H9 (cell line): ENCODE measurements at regions not wholly inside any gene's neighbourhood (a gene's known extent, or its start where the extent isn't known, plus 50 kb on each side); places are given as distances from the start of the nearest gene placed in this dataset.

Source experiments
- DNase-seq: peaks from one replicate; pipeline ENCODE4 v3.0.0-alpha.2; 2017
- H2AFZ ChIP-seq: one replicate; pipeline ENCODE4 v1.6.1; 2013; ENCODE audit warnings: mild to moderate bottlenecking, low read length, control low read depth, moderate library complexity
- H2AK5ac ChIP-seq: 2 replicates; pipeline ENCODE4 v1.6.1; 2013; ENCODE audit warnings: low read length, control low read depth, mixed read lengths; ENCODE audit not compliant: insufficient read length
- H2BK120ac ChIP-seq: one replicate; pipeline ENCODE4 v1.6.1; 2013; ENCODE audit warnings: low read depth, mild to moderate bottlenecking, low read length, control low read depth, inconsistent platforms; ENCODE audit not compliant: poor library complexity, severe bottlenecking
- H2BK12ac ChIP-seq: 2 replicates; pipeline ENCODE4 v1.6.1; 2013; ENCODE audit warnings: low read length, control low read depth, mixed read lengths, low read depth; ENCODE audit not compliant: insufficient read length
- H2BK15ac ChIP-seq: 2 replicates; pipeline ENCODE4 v1.6.1; 2013; ENCODE audit warnings: low read depth, low read length, control low read depth
- H2BK20ac ChIP-seq: one replicate; pipeline ENCODE4 v1.6.1; 2013; ENCODE audit warnings: low read depth, mild to moderate bottlenecking, low read length, control low read depth, inconsistent platforms; ENCODE audit not compliant: poor library complexity, severe bottlenecking
- H2BK5ac ChIP-seq: 2 replicates; pipeline ENCODE4 v1.6.1; 2013; ENCODE audit warnings: low read length, control low read depth, mixed read lengths; ENCODE audit not compliant: insufficient read length
- H3K14ac ChIP-seq: 2 replicates; pipeline ENCODE4 v1.6.1; 2013; ENCODE audit warnings: low read length, control low read depth; ENCODE audit not compliant: insufficient read depth
- H3K18ac ChIP-seq: 2 replicates; pipeline ENCODE4 v1.6.1; 2013; ENCODE audit warnings: low read depth, mild to moderate bottlenecking, mixed read lengths, low read length, control low read depth; ENCODE audit not compliant: insufficient read length
- H3K23ac ChIP-seq: 2 replicates; pipeline ENCODE4 v1.6.1; 2013; ENCODE audit warnings: low read length, control low read depth, mixed read lengths, low read depth; ENCODE audit not compliant: insufficient read length
- H3K23me2 ChIP-seq: 2 replicates; pipeline ENCODE4 v1.6.1; 2013; ENCODE audit warnings: low read depth, mild to moderate bottlenecking, mixed read lengths, low read length, control low read depth; ENCODE audit not compliant: insufficient read length, poor library complexity, severe bottlenecking
- H3K27ac ChIP-seq: 2 replicates; pipeline ENCODE4 v1.5.1; 2013; ENCODE audit warnings: low read length, control low read depth, mixed read lengths, low read depth; ENCODE audit not compliant: insufficient read length
- H3K27me3 ChIP-seq: 2 replicates; pipeline ENCODE4 v1.6.1; 2013; ENCODE audit warnings: low read length, control low read depth, inconsistent platforms; ENCODE audit not compliant: insufficient read depth
- H3K4ac ChIP-seq: 2 replicates; pipeline ENCODE4 v1.6.1; 2013; ENCODE audit warnings: low read depth, mild to moderate bottlenecking, control low read depth, inconsistent platforms, low read length, moderate library complexity
- H3K4me1 ChIP-seq: 2 replicates; pipeline ENCODE4 v1.6.1; 2013; ENCODE audit warnings: low read length, control low read depth, inconsistent platforms; ENCODE audit not compliant: insufficient read depth
- H3K4me2 ChIP-seq: 2 replicates; pipeline ENCODE4 v1.6.1; 2013; ENCODE audit warnings: low read length, control low read depth, mixed read lengths; ENCODE audit not compliant: insufficient read length, insufficient read depth
- H3K56ac ChIP-seq: 2 replicates; pipeline ENCODE4 v1.6.1; 2013; ENCODE audit warnings: low read depth, mild to moderate bottlenecking, mixed read lengths, low read length, control low read depth; ENCODE audit not compliant: insufficient read length
- H3K79me1 ChIP-seq: 2 replicates; pipeline ENCODE4 v1.6.1; 2013; ENCODE audit warnings: low read depth, mild to moderate bottlenecking, moderate library complexity, low read length, control low read depth, inconsistent platforms; ENCODE audit not compliant: insufficient read depth, poor library complexity, severe bottlenecking
- H3K79me2 ChIP-seq: 2 replicates; pipeline ENCODE4 v1.6.1; 2013; ENCODE audit warnings: low read length, control low read depth, inconsistent platforms; ENCODE audit not compliant: insufficient read depth
- H3K9ac ChIP-seq: 2 replicates; pipeline ENCODE4 v1.6.1; 2013; ENCODE audit warnings: low read length, control low read depth, mixed read lengths; ENCODE audit not compliant: insufficient read length; ENCODE audit errors: extremely low read depth
- H3K9me3 ChIP-seq: one replicate; pipeline ENCODE4 v1.6.1; 2013; ENCODE audit warnings: low read depth, low read length, inconsistent platforms; ENCODE audit not compliant: control insufficient read depth
- H3T11ph ChIP-seq: one replicate; pipeline ENCODE4 v1.6.1; 2013; ENCODE audit warnings: mild to moderate bottlenecking, low read length, control low read depth, inconsistent platforms
- H4K20me1 ChIP-seq: one replicate; pipeline ENCODE4 v1.6.1; 2013; ENCODE audit not compliant: control insufficient read depth, insufficient read length, insufficient read depth
- H4K5ac ChIP-seq: 2 replicates; pipeline ENCODE4 v1.6.1; 2013; ENCODE audit warnings: low read depth, mild to moderate bottlenecking, mixed read lengths, low read length, control low read depth; ENCODE audit not compliant: insufficient read length
- H4K8ac ChIP-seq: replicated peaks from 2 replicates; pipeline ENCODE4 v1.6.1; 2013; ENCODE audit warnings: low read length, control low read depth, mixed read lengths, low read depth; ENCODE audit not compliant: insufficient read length
- H4K91ac ChIP-seq: 2 replicates; pipeline ENCODE4 v1.6.1; 2013; ENCODE audit warnings: low read depth, mild to moderate bottlenecking, moderate library complexity, mixed read lengths, low read length, control low read depth; ENCODE audit not compliant: insufficient read length
- H3K27ac Mint-ChIP-seq, 3 experiments: 2 replicates in 2 of 3; 3 replicates in 1 of 3; pipeline ENCODE4 v1.8.0; 2020 to 2021; ENCODE audit warnings: mixed read lengths in 3 of 3, mild to moderate bottlenecking in 1 of 3, moderate library complexity in 1 of 3
- H3K27me3 Mint-ChIP-seq: 2 replicates; pipeline ENCODE4 v1.8.0; 2021; ENCODE audit warnings: low read depth, mild to moderate bottlenecking, moderate library complexity, mixed read lengths
- H3K36me3 Mint-ChIP-seq, 3 experiments: 2 replicates in 2 of 3; 3 replicates in 1 of 3; pipeline ENCODE4 v1.8.0; 2020 to 2021; ENCODE audit warnings: low read depth in 3 of 3, mixed read lengths in 3 of 3; ENCODE audit not compliant: insufficient read depth in 1 of 3
- H3K4me1 Mint-ChIP-seq, 2 experiments: 2 replicates each; pipeline ENCODE4 v1.8.0; 2020; ENCODE audit warnings: mixed read lengths in 2 of 2
- H3K4me3 Mint-ChIP-seq, 2 experiments: 2 replicates in 1 of 2; 3 replicates in 1 of 2; pipeline ENCODE4 v1.8.0; 2020 to 2021; ENCODE audit warnings: mild to moderate bottlenecking in 2 of 2, mixed read lengths in 2 of 2, moderate library complexity in 1 of 2
- H3K9me3 Mint-ChIP-seq, 2 experiments: 2 replicates in 1 of 2; 3 replicates in 1 of 2; pipeline ENCODE4 v1.8.0; 2020; ENCODE audit warnings: mild to moderate bottlenecking in 2 of 2, mixed read lengths in 2 of 2, moderate library complexity in 1 of 2
- CTCF ChIP-seq: fragments of 200-600 bp; sonication (generic); conservative IDR thresholded peaks from 3 replicates; pipeline ENCODE4 v1.8.0; 2021; ENCODE audit warnings: antibody characterized with exemption, mild to moderate bottlenecking
- WGBS: extraction: QIAGEN DNeasy Blood & Tissue Kit; methylation state at CpG from one replicate; pipeline ENCODE4 v1.1.7; 2013; ENCODE audit warnings: missing lambda C conversion rate, low lambda C conversion rate, mixed read lengths; ENCODE audit not compliant: insufficient read length; ENCODE audit errors: extremely low coverage; 5-methylcytosine and 5-hydroxymethylcytosine counted together

- Histone ChIP-seq H3K4me2 (no peak overlapping the region), H3K23me2 (no peaks in the 10 kb centered on the region)
Measured at GRCh38 chr9:26170190-26170589, 491.9 kb upstream of the TUSC1 start.

More at GRCh38 chr9:26170190-26170589, 491.9 kb upstream of the TUSC1 start:
- no peak for TF ChIP-seq CTCF
- Histone ChIP-seq H3K18ac (no peak overlapping the region), H3K9ac (no peak overlapping the region), H3K4ac (no peak overlapping the region), H3K79me2 (no peaks in the 10 kb centered on the region), H4K5ac (no peak overlapping the region), H2AK5ac (no peak overlapping the region), H4K91ac (no peak overlapping the region), H4K20me1 (no peaks in the 10 kb centered on the region), H3T11ph (no peak overlapping the region), H2BK12ac (no peak overlapping the region), H2BK20ac (no peak overlapping the region), H3K79me1 (no peaks in the 10 kb centered on the region), H4K8ac (no peak overlapping the region), H3K27me3 (no peaks in the 10 kb centered on the region), H2BK120ac (no peak overlapping the region), H3K27ac (no peak overlapping the region), H2BK15ac (no peak overlapping the region), H3K9me3 (no peaks in the 10 kb centered on the region), H3K4me1 (no peaks in the 10 kb centered on the region), H3K14ac (no peak overlapping the region), H2AFZ (no peak overlapping the region), H3K23ac (no peak overlapping the region), H3K56ac (no peak overlapping the region), H2BK5ac (no peak overlapping the region)
- no peaks in the 10 kb centered on the region for H3K27me3 Mint-ChIP-seq
- H3K36me3 Mint-ChIP-seq, result peaks cover 0 to 2% (median 0%) of the 10 kb centered on the region in 3 experiments; a peak in 1 of 7 replicates
- no CpG with 5 or more reads among the region's 3 CpGs for WGBS
- peaks cover 14 to 16% of the 10 kb centered on the region in 2 experiments for H3K4me1 Mint-ChIP-seq
- no peaks in the 10 kb centered on the region for H3K9me3 Mint-ChIP-seq
- no peak overlapping the region for H3K4me3 Mint-ChIP-seq
- H3K27ac Mint-ChIP-seq, result no peak overlapping the region
- no peak for DNase-seq
